B cell (primary cell): ENCODE measurements at regions not wholly inside any gene's neighbourhood (a gene's known extent, or its start where the extent isn't known, plus 50 kb on each side); places are given as distances from the start of the nearest gene placed in this dataset.
A peak's percentile ranks its signal among the peaks of the same experiment; 100 is the strongest.
"Not testable (repeated sequence)": the region's sequence is repeated elsewhere in the genome, so short reads cannot be mapped to it uniquely, and the experiment has no call there.

Experiments
- ATAC-seq: fragments of 200-7000 bp; cut with Tn5 transposase; one replicate; pipeline ENCODE4 v1.10.0; 2021; ENCODE audit warnings: low read depth, mild to moderate bottlenecking, moderate number of reproducible peaks, moderate library complexity
- CTCF ChIA-PET: fragments of 350-600 bp; sonication (Branson Sonifier 250); formaldehyde crosslinking; loops from one replicate; lab custom pipeline; 2021; ENCODE audit warnings: antibody characterized with exemption, inconsistent platforms; lab: Charles Lee
- POLR2A ChIA-PET: fragments of 350-600 bp; sonication (Branson Sonifier 250); formaldehyde crosslinking; loops from one replicate; lab custom pipeline; 2021; ENCODE audit warnings: antibody characterized with exemption; lab: Charles Lee
- DNase-seq: peaks from one replicate; pipeline ENCODE4 v3.0.0; 2013
- H2AFZ ChIP-seq: 2 replicates; pipeline ENCODE4 v1.6.1; 2012; ENCODE audit warnings: mild to moderate bottlenecking, low read depth, low read length; ENCODE audit not compliant: insufficient read depth, poor library complexity, severe bottlenecking
- H3K27ac ChIP-seq, 2 donors: 1 replicate in 1 of 2; 2 replicates in 1 of 2; pipeline ENCODE4 v1.5.1; 2012 to 2013; ENCODE audit warnings: low read length in 2 of 2, mild to moderate bottlenecking in 2 of 2, moderate library complexity in 1 of 2
- H3K27me3 ChIP-seq, 4 experiments: fragments of 200-600 bp in 1 of 4; sonication (generic) in 1 of 4; replicated peaks in 1 of 4; 1 replicate in 2 of 4; 2 replicates in 2 of 4; pipeline versions ENCODE4 v1.6.1 to v1.7.0; 2013 to 2016; ENCODE audit warnings: low read length in 3 of 4, mild to moderate bottlenecking in 2 of 4, mixed read lengths in 1 of 4, moderate library complexity in 1 of 4; ENCODE audit not compliant: insufficient read depth in 4 of 4, control insufficient read depth in 3 of 4; ENCODE audit errors: control extremely low read depth in 1 of 4
- H3K36me3 ChIP-seq, 2 experiments: replicated peaks in 1 of 2; 1 replicate in 1 of 2; 2 replicates in 1 of 2; pipeline versions ENCODE4 v1.6.1 to v1.7.1; 2013; ENCODE audit warnings: low read length in 1 of 2; ENCODE audit not compliant: insufficient read depth in 2 of 2, control insufficient read depth in 1 of 2; ENCODE audit errors: control extremely low read depth in 1 of 2, extremely low read depth in 1 of 2
- H3K4me1 ChIP-seq, 2 donors: fragments of 200-600 bp in 1 of 2; sonication (generic) in 1 of 2; 1 replicate in 1 of 2; 2 replicates in 1 of 2; pipeline versions ENCODE4 v1.5.1 to v1.6.1; 2013 to 2017; ENCODE audit warnings: low read length in 2 of 2; ENCODE audit not compliant: control insufficient read depth in 2 of 2, insufficient read depth in 2 of 2
- H3K4me2 ChIP-seq: replicated peaks from 2 replicates; pipeline ENCODE3; 2012; ENCODE audit warnings: mild to moderate bottlenecking, low read depth, low read length; ENCODE audit not compliant: poor library complexity, severe bottlenecking
- H3K4me3 ChIP-seq, 5 experiments: fragments of 200-600 bp in 1 of 5; sonication (generic) in 1 of 5; 1 replicate in 3 of 5; 2 replicates in 2 of 5; pipeline versions ENCODE4 v1.5.1 to v1.7.0; 2011 to 2016; ENCODE audit warnings: low read length in 4 of 5, mild to moderate bottlenecking in 4 of 5, low read depth in 2 of 5, control low read depth in 1 of 5, moderate library complexity in 1 of 5; ENCODE audit not compliant: insufficient read depth in 1 of 5; ENCODE audit errors: control extremely low read depth in 1 of 5, extremely low read depth in 1 of 5
- H3K79me2 ChIP-seq: fragments of 200-600 bp; sonication (generic); one replicate; pipeline ENCODE4 v1.6.0; 2016; ENCODE audit warnings: low read length; ENCODE audit not compliant: control insufficient read depth, insufficient read depth
- H3K9ac ChIP-seq: fragments of 200-600 bp; sonication (generic); 2 replicates; pipeline ENCODE4 v1.6.1; 2017; ENCODE audit warnings: mild to moderate bottlenecking, low read length, moderate library complexity
- H3K9me3 ChIP-seq, 3 donors: one replicate each; pipeline versions ENCODE4 v1.6.1 to v1.7.1; 2013; ENCODE audit warnings: low read length in 2 of 3; ENCODE audit not compliant: control insufficient read depth in 2 of 3, insufficient read depth in 1 of 3; ENCODE audit errors: control extremely low read depth in 1 of 3
- H4K20me1 ChIP-seq: 2 replicates; pipeline ENCODE4 v1.6.0; 2012; ENCODE audit warnings: mild to moderate bottlenecking, low read length; ENCODE audit not compliant: insufficient read depth, control insufficient read depth, poor library complexity, severe bottlenecking
- H3K27ac Mint-ChIP-seq: one replicate; pipeline ENCODE4 v1.8.0; 2021; ENCODE audit warnings: mixed read lengths
- H3K27me3 Mint-ChIP-seq: one replicate; pipeline ENCODE4 v1.8.0; 2021; ENCODE audit warnings: mixed read lengths
- H3K4me1 Mint-ChIP-seq: one replicate; pipeline ENCODE4 v1.8.0; 2021; ENCODE audit warnings: mixed read lengths
- H3K4me3 Mint-ChIP-seq: one replicate; pipeline ENCODE4 v1.8.0; 2021; ENCODE audit warnings: mixed read lengths
- H3K9me3 Mint-ChIP-seq: one replicate; pipeline ENCODE4 v1.8.0; 2022; ENCODE audit warnings: mixed read lengths; ENCODE audit not compliant: insufficient read depth
- CTCF ChIP-seq: fragments of 200-600 bp; IDR thresholded peaks from one replicate; pipeline ENCODE4 v1.8.0; 2022; ENCODE audit warnings: antibody characterized with exemption, mild to moderate bottlenecking
- EZH2 ChIP-seq: IDR thresholded peaks from 2 replicates; pipeline ENCODE4 v1.6.1; 2012; ENCODE audit warnings: borderline replicate concordance, low read depth, mild to moderate bottlenecking, moderate library complexity, low read length; ENCODE audit not compliant: insufficient read depth, poor library complexity, severe bottlenecking
- WGBS: methylation state at CpG from one replicate; pipeline ENCODE4 v1.1.5; 2013; ENCODE audit warnings: missing lambda C conversion rate; ENCODE audit not compliant: insufficient coverage; 5-methylcytosine and 5-hydroxymethylcytosine counted together
- intact Hi-C: fragments of 100-400 bp; cut with micrococcal nuclease; formaldehyde crosslinking; loops from one replicate; pipeline ENCODE4 v1.10.0; 2022

GRCh38 chr13:89076622-89077021, 1405.5 kb downstream of the SLITRK5 start:
- Histone ChIP-seq H3K36me3 (no peaks in the 10 kb centered on the region), H3K27me3 (no peaks in the 10 kb centered on the region), H3K4me3 (no peak overlapping the region), H2AFZ (no peak overlapping the region), H3K79me2 (no peaks in the 10 kb centered on the region), H3K27ac (no peak overlapping the region), H3K9ac (no peak overlapping the region), H3K9me3 (peaks cover 0 to 1% (median 0%) of the 10 kb centered on the region in 3 donors), H4K20me1 (no peaks in the 10 kb centered on the region), H3K4me1 (no peaks in the 10 kb centered on the region), H3K4me2 (no peak overlapping the region)
- DNase-seq (no peak), ATAC-seq (no peak)
- Mint-ChIP-seq H3K27ac (no peak overlapping the region), H3K27me3 (no peaks in the 10 kb centered on the region), H3K4me1 (no peaks in the 10 kb centered on the region), H3K9me3 (peaks cover 2% of the 10 kb centered on the region), H3K4me3 (no peak overlapping the region)
- intact Hi-C loops = no loop called here
- TF ChIP-seq CTCF (peak; percentile 36), EZH2 (no peak)
- ChIA-PET POLR2A (no interaction called here), CTCF (no interaction called here)
- no CpG with 5 or more reads among the region's 2 CpGs for WGBS

DNA sequence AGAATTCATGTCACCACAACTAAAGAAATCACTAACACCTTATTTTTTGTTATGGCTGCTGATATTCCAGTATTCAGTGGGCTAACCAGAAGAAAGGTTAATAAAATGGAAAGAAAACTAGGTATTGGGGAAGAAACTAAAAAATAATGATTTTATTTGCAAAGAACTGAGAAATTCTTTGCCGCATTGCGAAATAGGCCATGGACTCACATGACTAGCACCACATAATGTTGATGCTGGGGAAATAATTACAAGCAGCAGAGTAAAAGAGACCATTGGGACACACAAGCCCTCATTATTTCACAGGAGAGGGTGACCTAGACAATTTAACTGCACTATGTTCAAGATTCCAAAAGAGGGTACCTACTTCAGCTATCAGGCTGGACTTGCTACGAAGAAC, 1411.5 kb downstream of the SLITRK5 start:
- Histone ChIP-seq H3K27ac (no peak overlapping the region), H3K4me2 (no peak overlapping the region), H3K4me1 (no peaks in the 10 kb centered on the region), H3K9ac (no peak overlapping the region), H3K27me3 (no peaks in the 10 kb centered on the region), H2AFZ (no peak overlapping the region), H3K4me3 (no peak overlapping the region), H4K20me1 (no peaks in the 10 kb centered on the region), H3K36me3 (no peaks in the 10 kb centered on the region), H3K79me2 (no peaks in the 10 kb centered on the region), H3K9me3 (peaks cover 0 to 1% (median 0%) of the 10 kb centered on the region in 3 donors)
- ChIA-PET POLR2A (no interaction called here), CTCF (no interaction called here)
- 100% methylated on average over 2 of the region's 3 CpGs for WGBS
- H3K27me3 Mint-ChIP-seq = no peaks in the 10 kb centered on the region
- ATAC-seq = no peak
- no peaks in the 10 kb centered on the region for H3K4me1 Mint-ChIP-seq
- no peaks in the 10 kb centered on the region for H3K9me3 Mint-ChIP-seq
- TF ChIP-seq CTCF = no peak
- TF ChIP-seq EZH2 = no peak
- DNase-seq = no peak
- H3K4me3 Mint-ChIP-seq = no peak overlapping the region
- H3K27ac Mint-ChIP-seq = no peak overlapping the region
- intact Hi-C loops = no loop called here

DNA sequence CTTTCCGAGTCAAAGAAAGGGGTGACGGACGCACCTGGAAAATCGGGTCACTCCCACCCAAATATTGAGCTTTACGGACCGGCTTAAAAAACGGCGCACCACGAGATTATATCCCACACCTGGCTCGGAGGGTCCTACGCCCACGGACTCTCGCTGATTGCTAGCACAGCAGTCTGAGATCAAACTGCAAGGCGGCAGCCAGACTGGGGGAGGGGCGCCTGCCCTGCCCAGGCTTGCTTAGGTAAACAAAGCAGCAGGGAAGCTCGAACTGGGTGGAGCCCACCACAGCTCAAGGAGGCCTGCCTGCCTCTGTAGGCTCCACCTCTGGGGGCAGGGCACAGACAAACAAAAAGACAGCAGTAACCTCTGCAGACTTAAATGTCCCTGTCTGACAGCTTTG, 1416.9 kb downstream of the SLITRK5 start:
- CTCF ChIA-PET, H3K9me3 ChIP-seq, H3K36me3 ChIP-seq, H3K4me3 Mint-ChIP-seq, H3K4me2 ChIP-seq, H3K27ac Mint-ChIP-seq, DNase-seq, ATAC-seq, intact Hi-C loops, H3K9me3 Mint-ChIP-seq, H3K27me3 ChIP-seq, H2AFZ ChIP-seq, POLR2A ChIA-PET, H3K27me3 Mint-ChIP-seq, H3K4me1 ChIP-seq, H3K4me3 ChIP-seq, H3K9ac ChIP-seq, H3K4me1 Mint-ChIP-seq, H3K27ac ChIP-seq, H3K79me2 ChIP-seq, H4K20me1 ChIP-seq: not testable (repeated sequence)
- WGBS = 100% methylated on average over 4 of the region's 16 CpGs
